PC-3 (cell line): ENCODE measurements at regions not wholly inside any gene's neighbourhood (a gene's known extent, or its start where the extent isn't known, plus 50 kb on each side); places are given as distances from the start of the nearest gene placed in this dataset.

Experiments used
- EZH2 ChIP-seq: fragments of 300-600 bp; sonication (generic); IDR thresholded peaks from one replicate; pipeline ENCODE4 v1.6.1; 2017; ENCODE audit warnings: antibody characterized with exemption, mild to moderate bottlenecking, low read length; ENCODE audit not compliant: unreplicated experiment
- EZH2phosphoT487 ChIP-seq: fragments of 300-600 bp; sonication (generic); IDR thresholded peaks from 2 replicates; pipeline ENCODE4 v1.6.1; 2018; ENCODE audit warnings: mild to moderate bottlenecking, antibody characterized with exemption, low read length, borderline replicate concordance
- TF ChIP-seq, protein P1 (sequence below): fragments of 300-600 bp; sonication (generic); conservative IDR thresholded peaks from 2 replicates; pipeline ENCODE4 v1.5.1; 2017; ENCODE audit warnings: antibody characterized with exemption, low read depth, mild to moderate bottlenecking, low read length

GRCh38 chr5:145204743-145205142 lies 630.4 kb downstream of the PRELID2 start:
- TF ChIP-seq, protein P1, sequence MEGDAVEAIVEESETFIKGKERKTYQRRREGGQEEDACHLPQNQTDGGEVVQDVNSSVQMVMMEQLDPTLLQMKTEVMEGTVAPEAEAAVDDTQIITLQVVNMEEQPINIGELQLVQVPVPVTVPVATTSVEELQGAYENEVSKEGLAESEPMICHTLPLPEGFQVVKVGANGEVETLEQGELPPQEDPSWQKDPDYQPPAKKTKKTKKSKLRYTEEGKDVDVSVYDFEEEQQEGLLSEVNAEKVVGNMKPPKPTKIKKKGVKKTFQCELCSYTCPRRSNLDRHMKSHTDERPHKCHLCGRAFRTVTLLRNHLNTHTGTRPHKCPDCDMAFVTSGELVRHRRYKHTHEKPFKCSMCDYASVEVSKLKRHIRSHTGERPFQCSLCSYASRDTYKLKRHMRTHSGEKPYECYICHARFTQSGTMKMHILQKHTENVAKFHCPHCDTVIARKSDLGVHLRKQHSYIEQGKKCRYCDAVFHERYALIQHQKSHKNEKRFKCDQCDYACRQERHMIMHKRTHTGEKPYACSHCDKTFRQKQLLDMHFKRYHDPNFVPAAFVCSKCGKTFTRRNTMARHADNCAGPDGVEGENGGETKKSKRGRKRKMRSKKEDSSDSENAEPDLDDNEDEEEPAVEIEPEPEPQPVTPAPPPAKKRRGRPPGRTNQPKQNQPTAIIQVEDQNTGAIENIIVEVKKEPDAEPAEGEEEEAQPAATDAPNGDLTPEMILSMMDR, result no peak
- TF ChIP-seq EZH2, result no peak
- TF ChIP-seq EZH2phosphoT487, result no peak
